C4-2B (cell line): ENCODE measurements at regions not wholly inside any gene's neighbourhood (a gene's known extent, or its start where the extent isn't known, plus 50 kb on each side); places are given as distances from the start of the nearest gene placed in this dataset.

Experiments used
- ZFX ChIP-seq: fragments of 450-650 bp; IDR thresholded peaks from 2 replicates; pipeline ENCODE4 v1.6.1; 2017
- TF ChIP-seq, protein P1 (sequence below): fragments of 450-650 bp; conservative IDR thresholded peaks from 2 replicates; pipeline ENCODE4 v1.5.1; 2017; ENCODE audit warnings: mild to moderate bottlenecking

DNA sequence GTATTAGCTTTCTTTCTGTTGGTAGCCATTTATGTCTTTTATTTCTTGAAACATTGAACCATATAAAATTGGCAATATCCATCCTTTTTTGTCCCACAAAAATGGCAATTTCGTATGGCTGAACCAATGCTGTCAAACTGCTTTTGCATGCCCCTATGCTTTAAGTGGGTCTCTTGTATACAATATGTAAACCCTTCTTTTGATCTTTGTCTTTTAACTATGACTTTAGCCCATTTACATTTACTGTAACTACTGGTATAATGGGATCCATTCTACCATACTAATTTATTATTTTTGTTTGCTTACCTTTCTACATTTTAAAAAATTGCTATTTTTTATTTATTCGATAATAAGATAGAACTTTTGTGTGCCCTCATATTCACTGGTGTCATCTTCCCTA lies 93.4 kb downstream of the TENT4A start:
- TF ChIP-seq, protein P1, sequence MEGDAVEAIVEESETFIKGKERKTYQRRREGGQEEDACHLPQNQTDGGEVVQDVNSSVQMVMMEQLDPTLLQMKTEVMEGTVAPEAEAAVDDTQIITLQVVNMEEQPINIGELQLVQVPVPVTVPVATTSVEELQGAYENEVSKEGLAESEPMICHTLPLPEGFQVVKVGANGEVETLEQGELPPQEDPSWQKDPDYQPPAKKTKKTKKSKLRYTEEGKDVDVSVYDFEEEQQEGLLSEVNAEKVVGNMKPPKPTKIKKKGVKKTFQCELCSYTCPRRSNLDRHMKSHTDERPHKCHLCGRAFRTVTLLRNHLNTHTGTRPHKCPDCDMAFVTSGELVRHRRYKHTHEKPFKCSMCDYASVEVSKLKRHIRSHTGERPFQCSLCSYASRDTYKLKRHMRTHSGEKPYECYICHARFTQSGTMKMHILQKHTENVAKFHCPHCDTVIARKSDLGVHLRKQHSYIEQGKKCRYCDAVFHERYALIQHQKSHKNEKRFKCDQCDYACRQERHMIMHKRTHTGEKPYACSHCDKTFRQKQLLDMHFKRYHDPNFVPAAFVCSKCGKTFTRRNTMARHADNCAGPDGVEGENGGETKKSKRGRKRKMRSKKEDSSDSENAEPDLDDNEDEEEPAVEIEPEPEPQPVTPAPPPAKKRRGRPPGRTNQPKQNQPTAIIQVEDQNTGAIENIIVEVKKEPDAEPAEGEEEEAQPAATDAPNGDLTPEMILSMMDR, result no peak
- no peak for TF ChIP-seq ZFX
